Lower lobe of right lung (tissue), 2 donors: ENCODE measurements at regions not wholly inside any gene's neighbourhood (a gene's known extent, or its start where the extent isn't known, plus 50 kb on each side); places are given as distances from the start of the nearest gene placed in this dataset.
"Not testable (repeated sequence)": the region's sequence is repeated elsewhere in the genome, so short reads cannot be mapped to it uniquely, and the experiment has no call there.

Experiments
- ATAC-seq, 2 donors: fragments of 200-7000 bp; cut with Tn5 transposase; one replicate each; pipeline ENCODE4 v1.9.1; 2020 to 2022; ENCODE audit warnings: mild to moderate bottlenecking in 2 of 2, moderate library complexity in 2 of 2
- DNase-seq: peaks from one replicate; pipeline ENCODE4 v3.0.0-alpha.2; 2020
- H3K27ac ChIP-seq: fragments of 200-600 bp; one replicate; pipeline ENCODE4 v1.8.0; 2022
- H3K27me3 ChIP-seq: fragments of 200-600 bp; one replicate; pipeline ENCODE4 v1.8.0; 2022; ENCODE audit warnings: low read depth
- H3K36me3 ChIP-seq: fragments of 200-600 bp; one replicate; pipeline ENCODE4 v1.8.0; 2022; ENCODE audit warnings: mild to moderate bottlenecking
- H3K4me1 ChIP-seq: fragments of 200-600 bp; one replicate; pipeline ENCODE4 v1.8.0; 2022
- H3K4me3 ChIP-seq: fragments of 200-600 bp; one replicate; pipeline ENCODE4 v1.8.0; 2022; ENCODE audit warnings: mild to moderate bottlenecking
- H3K9me3 ChIP-seq: fragments of 200-600 bp; one replicate; pipeline ENCODE4 v1.8.0; 2022
- CTCF ChIP-seq: fragments of 200-600 bp; IDR thresholded peaks from one replicate; pipeline ENCODE4 v1.8.0; 2022; ENCODE audit warnings: antibody characterized with exemption, mild to moderate bottlenecking
- intact Hi-C: fragments of 100-400 bp; cut with DNase I; formaldehyde crosslinking; loops from one replicate; pipeline ENCODE4 v1.11.0; 2022
- donor health status: DM: no; HTN: yes; CAD: no; lungs with severe emphysema.

- Histone ChIP-seq H3K36me3 (no peaks in the 10 kb centered on the region), H3K4me1 (no peaks in the 10 kb centered on the region), H3K27ac (no peak overlapping the region), H3K4me3 (no peak overlapping the region), H3K9me3 (no peaks in the 10 kb centered on the region), H3K27me3 (no peaks in the 10 kb centered on the region)
- no peak for DNase-seq
- intact Hi-C loops, result no loop called here
- no peak for TF ChIP-seq CTCF
- no peak for ATAC-seq
Measured at GRCh38 chr6:86154852-86155251, 512.2 kb upstream of the SYNCRIP start.

GRCh38 chr6:86153521-86153920 is 510.8 kb upstream of the SYNCRIP start:
- ATAC-seq, result no peak
- H3K27me3 ChIP-seq, result no peaks in the 10 kb centered on the region
- intact Hi-C loops, result no loop called here
- H3K36me3 ChIP-seq, result no peaks in the 10 kb centered on the region
- no peak overlapping the region for H3K27ac ChIP-seq
- DNase-seq, result no peak
- no peak for TF ChIP-seq CTCF
- no peaks in the 10 kb centered on the region for H3K9me3 ChIP-seq
- H3K4me1 ChIP-seq, result no peaks in the 10 kb centered on the region
- H3K4me3 ChIP-seq, result no peak overlapping the region

- peak; percentile 39 to 43 for ATAC-seq
- no peaks in the 10 kb centered on the region for H3K36me3 ChIP-seq
Measured at GRCh38 chr6:86152546-86152945, 509.9 kb upstream of the SYNCRIP start.

GRCh38 chr6:86148586-86148985 is 505.9 kb upstream of the SYNCRIP start:
- Histone ChIP-seq H3K27ac (no peak overlapping the region), H3K9me3 (no peaks in the 10 kb centered on the region), H3K27me3 (no peaks in the 10 kb centered on the region), H3K4me3 (no peak overlapping the region), H3K36me3 (no peaks in the 10 kb centered on the region), H3K4me1 (no peaks in the 10 kb centered on the region)
- ATAC-seq (no peak), DNase-seq (peak; percentile 24)
- intact Hi-C loops, result no loop called here
- no peak for TF ChIP-seq CTCF

More at GRCh38 chr6:86152546-86152945, 509.9 kb upstream of the SYNCRIP start:
- TF ChIP-seq CTCF, result no peak
- Histone ChIP-seq H3K4me1 (no peaks in the 10 kb centered on the region), H3K27me3 (no peaks in the 10 kb centered on the region), H3K9me3 (no peaks in the 10 kb centered on the region), H3K27ac (no peak overlapping the region), H3K4me3 (no peak overlapping the region)
- no peak for DNase-seq
- intact Hi-C loops, result no loop called here

GRCh38 chr6:86147859-86148258 is 505.2 kb upstream of the SYNCRIP start:
- intact Hi-C loops, result no loop called here
- DNase-seq, result no peak
- ATAC-seq, result no peak
- no peaks in the 10 kb centered on the region for H3K36me3 ChIP-seq
- H3K4me3 ChIP-seq, result no peak overlapping the region
- TF ChIP-seq CTCF, result no peak
- H3K27ac ChIP-seq, result no peak overlapping the region
- no peaks in the 10 kb centered on the region for H3K9me3 ChIP-seq
- no peaks in the 10 kb centered on the region for H3K4me1 ChIP-seq
- H3K27me3 ChIP-seq, result no peaks in the 10 kb centered on the region

GRCh38 chr6:86147311-86147710 is 504.6 kb upstream of the SYNCRIP start:
- Histone ChIP-seq H3K36me3 (no peaks in the 10 kb centered on the region), H3K4me3 (no peak overlapping the region), H3K27me3 (no peaks in the 10 kb centered on the region), H3K27ac (no peak overlapping the region), H3K4me1 (no peaks in the 10 kb centered on the region), H3K9me3 (no peaks in the 10 kb centered on the region)
- DNase-seq, result no peak
- ATAC-seq, result no peak
- no peak for TF ChIP-seq CTCF
- intact Hi-C loops, result no loop called here

GRCh38 chr6:86146751-86147150 is 504.1 kb upstream of the SYNCRIP start:
- H3K4me3 ChIP-seq, ATAC-seq, intact Hi-C loops: not testable (repeated sequence)

More at GRCh38 chr6:86146751-86147150, 504.1 kb upstream of the SYNCRIP start:
- not testable (repeated sequence) for H3K9me3 ChIP-seq, DNase-seq, H3K27me3 ChIP-seq, H3K4me1 ChIP-seq, H3K36me3 ChIP-seq, H3K27ac ChIP-seq
